Spleen (tissue), 11 donors: ENCODE measurements at regions not wholly inside any gene's neighbourhood (a gene's known extent, or its start where the extent isn't known, plus 50 kb on each side); places are given as distances from the start of the nearest gene placed in this dataset.

ENCODE experiments used
- DNase-seq: peaks from one replicate; pipeline ENCODE4 v3.0.0-alpha.2; 2020
- H3K27ac ChIP-seq, 8 donors: fragments of 200-600 bp; sonication (generic) in 7 of 8; 1 replicate in 4 of 8; 2 replicates in 4 of 8; pipeline versions ENCODE4 v1.5.0 to v1.8.0; 2016 to 2021; ENCODE audit warnings: inconsistent platforms in 4 of 8, mild to moderate bottlenecking in 4 of 8, moderate library complexity in 1 of 8
- H3K27me3 ChIP-seq, 7 donors: fragments of 200-600 bp; sonication (generic) in 6 of 7; replicated peaks in 1 of 7; 1 replicate in 4 of 7; 2 replicates in 3 of 7; pipeline versions ENCODE4 v1.5.0 to v1.8.0; 2016 to 2021; ENCODE audit warnings: inconsistent platforms in 3 of 7, mild to moderate bottlenecking in 1 of 7
- H3K36me3 ChIP-seq, 6 donors: fragments of 200-600 bp; sonication (generic) in 5 of 6; 1 replicate in 4 of 6; 2 replicates in 2 of 6; pipeline versions ENCODE4 v1.5.0 to v1.8.0; 2016 to 2021; ENCODE audit warnings: inconsistent platforms in 2 of 6
- H3K4me1 ChIP-seq, 6 donors: fragments of 200-600 bp; sonication (generic) in 5 of 6; 1 replicate in 3 of 6; 2 replicates in 3 of 6; pipeline versions ENCODE4 v1.5.0 to v1.8.0; 2016 to 2021; ENCODE audit warnings: inconsistent platforms in 3 of 6
- H3K4me3 ChIP-seq, 8 donors: fragments of 200-600 bp; sonication (generic) in 7 of 8; 1 replicate in 4 of 8; 2 replicates in 4 of 8; pipeline versions ENCODE4 v1.5.0 to v1.8.0; 2016 to 2021; ENCODE audit warnings: inconsistent platforms in 4 of 8, mild to moderate bottlenecking in 4 of 8, moderate library complexity in 2 of 8
- H3K9me3 ChIP-seq, 8 donors: fragments of 200-600 bp; sonication (generic) in 7 of 8; 1 replicate in 4 of 8; 2 replicates in 4 of 8; pipeline versions ENCODE4 v1.5.0 to v1.8.0; 2016 to 2021; ENCODE audit warnings: inconsistent platforms in 4 of 8
- CTCF ChIP-seq, 11 experiments: fragments of 200-600 bp in 7 of 11; fragments of 450-650 bp in 4 of 11; sonication (generic) in 4 of 11; IDR thresholded peaks in 8 of 11; conservative IDR thresholded peaks in 3 of 11; 1 replicate in 7 of 11; 2 replicates in 4 of 11; pipeline versions ENCODE4 v1.4.0 to v1.8.0; 2016 to 2021; ENCODE audit warnings: antibody characterized with exemption in 11 of 11, inconsistent platforms in 4 of 11, mild to moderate bottlenecking in 1 of 11
- POLR2A ChIP-seq, 3 donors: fragments of 450-650 bp; IDR thresholded peaks; one replicate each; pipeline ENCODE4 v1.5.1; 2017; ENCODE audit warnings: antibody characterized with exemption in 3 of 3, mild to moderate bottlenecking in 1 of 3
- POLR2AphosphoS5 ChIP-seq, 3 donors: sonication (generic); formaldehyde crosslinking; IDR thresholded peaks; one replicate each; pipeline ENCODE4 v1.5.1; 2017; ENCODE audit warnings: antibody characterized with exemption in 3 of 3
- WGBS, 5 donors: extraction: QIAGEN DNeasy Blood & Tissue Kit in 3 of 5; methylation state at CpG; one replicate each; pipeline versions ENCODE4 v1.1.5 to v1.1.7; 2013 to 2018; 5-methylcytosine and 5-hydroxymethylcytosine counted together
- intact Hi-C: fragments of 100-400 bp; cut with DNase I; formaldehyde crosslinking; loops from one replicate; pipeline ENCODE4 v1.15.0; 2023; ENCODE audit warnings: low total_unique reads
- donor health status: healthy with polysubstance abuse.
- donor health status: DM: no; HTN: no; CAD: no; lungs with moderate emphysema.
- donor health status: DM: no; HTN: no; CAD: no.
- donor health status: Bipolar disorder and iron deficiency.
- donor health status: healthy.
- donor health status: DM: no; HTN: no; CAD: no.
- donor health status: DM: yes; HTN: yes; CAD: no.

GRCh38 chr4:26120098-26120825 lies 200.6 kb upstream of the RBPJ start:
- Histone ChIP-seq H3K9me3 (no peaks in the 10 kb centered on the region), H3K4me3 (no peak overlapping the region), H3K27me3 (no peaks in the 10 kb centered on the region), H3K4me1 (no peaks in the 10 kb centered on the region), H3K27ac (peak overlapping the region in 1 of 8 donors; percentile 46), H3K36me3 (no peaks in the 10 kb centered on the region)
- intact Hi-C loops, result no loop called here
- 86 to 90% (median 88%) methylated on average over 6 of the region's 6 CpGs for WGBS, 5 donors
- DNase-seq, result no peak
- TF ChIP-seq POLR2AphosphoS5 (IDR thresholded peaks at IDR 0.05) (no peak), CTCF (IDR thresholded peaks at IDR 0.05 in 8 of 11, conservative IDR thresholded peaks at IDR 0.05 in 3 of 11) (no peak), POLR2A (IDR thresholded peaks at IDR 0.05) (no peak)

- Histone ChIP-seq H3K36me3 (no peaks in the 10 kb centered on the region), H3K27ac (no peak overlapping the region), H3K9me3 (no peaks in the 10 kb centered on the region), H3K27me3 (no peaks in the 10 kb centered on the region), H3K4me1 (peaks cover 0 to 3% (median 0%) of the 10 kb centered on the region in 6 donors), H3K4me3 (no peak overlapping the region)
- 88 to 93% (median 90%) methylated on average over 3 of the region's 3 CpGs for WGBS, 5 donors
- no peak for TF ChIP-seq POLR2AphosphoS5 (IDR thresholded peaks at IDR 0.05)
- TF ChIP-seq POLR2A (IDR thresholded peaks at IDR 0.05), result no peak
- TF ChIP-seq CTCF (IDR thresholded peaks at IDR 0.05 in 8 of 11, conservative IDR thresholded peaks at IDR 0.05 in 3 of 11), result no peak
- DNase-seq, result no peak
- intact Hi-C loops, result no loop called here
These were observed 198.1 kb upstream of the RBPJ start for GRCh38 chr4:26122690-26123089.

- no peak for DNase-seq
- no peak overlapping the region for H3K27ac ChIP-seq
- intact Hi-C loops, result no loop called here
These were observed 196.0 kb upstream of the RBPJ start for GRCh38 chr4:26124753-26125321.

More at GRCh38 chr4:26124753-26125321, 196.0 kb upstream of the RBPJ start:
- Histone ChIP-seq H3K4me1 (peaks cover 0 to 3% (median 0%) of the 10 kb centered on the region in 6 donors), H3K9me3 (peaks cover 0 to 6% (median 0%) of the 10 kb centered on the region in 8 donors), H3K4me3 (no peak overlapping the region), H3K36me3 (no peaks in the 10 kb centered on the region), H3K27me3 (no peaks in the 10 kb centered on the region)
- TF ChIP-seq CTCF (IDR thresholded peaks at IDR 0.05 in 8 of 11, conservative IDR thresholded peaks at IDR 0.05 in 3 of 11) (no peak), POLR2A (IDR thresholded peaks at IDR 0.05) (no peak), POLR2AphosphoS5 (IDR thresholded peaks at IDR 0.05) (no peak)
- WGBS, 5 donors, result 91 to 98% (median 96%) methylated on average over 7 of the region's 7 CpGs
